ENCODE measurements at regions not wholly inside any gene's neighbourhood (a gene's known extent, or its start where the extent isn't known, plus 50 kb on each side); places are given as distances from the start of the nearest gene placed in this dataset.
A peak's percentile ranks its signal among the peaks of the same experiment; 100 is the strongest.
"Not testable (repeated sequence)": the region's sequence is repeated elsewhere in the genome, so short reads cannot be mapped to it uniquely, and the experiment has no call there.

GRCh38 chr1:192862271-192862670, 53.4 kb downstream of the RGS2 start:
- no peak for DNase-seq

DNA sequence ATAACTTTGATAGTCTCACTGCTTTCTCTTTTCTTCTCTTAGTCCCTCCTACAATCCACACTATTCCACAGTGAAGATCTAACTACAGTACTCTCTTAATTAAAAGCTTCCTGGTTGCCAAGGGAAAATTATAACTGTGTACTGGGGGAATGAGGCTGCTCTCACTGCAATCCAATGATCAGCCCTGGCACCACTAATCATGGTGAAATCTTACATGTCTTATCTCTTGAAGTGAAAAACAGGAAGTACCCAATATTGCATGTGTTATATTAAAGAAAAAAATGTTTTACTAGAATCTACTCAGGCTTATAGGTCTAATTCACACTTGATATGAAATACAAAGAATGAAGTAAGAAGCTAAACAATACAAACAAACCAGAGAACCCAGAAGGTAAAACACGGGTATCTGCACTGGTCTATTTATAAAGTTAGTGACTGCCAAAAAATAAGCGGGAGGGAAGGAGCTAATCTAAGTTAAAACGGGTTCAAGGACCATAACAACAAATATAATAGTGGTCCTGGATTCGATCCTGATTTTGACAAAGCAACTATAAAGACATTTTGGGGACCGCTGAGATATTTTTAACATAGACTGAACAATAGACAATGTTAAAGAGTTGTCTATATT, 57.5 kb downstream of the RGS2 start:
- DNase-seq: no peak

- no peak for DNase-seq
These were observed 58.3 kb downstream of the RGS2 start for GRCh38 chr1:192867180-192867579.

- DNase-seq: no peak
These were observed 60.6 kb downstream of the RGS2 start for GRCh38 chr1:192869308-192869940.

DNA sequence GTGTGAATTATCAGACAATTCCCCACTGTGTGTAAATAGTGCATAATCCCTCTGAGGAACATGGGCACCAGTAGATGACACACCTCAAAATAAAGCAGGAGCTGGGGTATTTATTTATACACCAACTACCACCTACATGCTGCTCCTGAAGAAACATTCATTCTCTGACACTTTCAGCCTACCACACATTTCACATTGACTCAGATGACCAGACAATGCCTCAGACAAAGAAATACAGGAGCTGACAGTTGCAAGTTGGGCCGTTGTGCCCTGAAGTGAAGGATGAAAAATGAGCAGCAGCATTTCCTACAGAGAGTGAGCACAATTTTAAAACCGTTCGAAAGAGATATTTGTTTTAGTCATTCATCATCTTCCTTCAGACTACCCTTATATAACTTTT, 63.2 kb downstream of the RGS2 start:
- no peak for DNase-seq

- DNase-seq: no peak
These were observed 65.0 kb downstream of the RGS2 start for GRCh38 chr1:192873836-192874235.

DNA sequence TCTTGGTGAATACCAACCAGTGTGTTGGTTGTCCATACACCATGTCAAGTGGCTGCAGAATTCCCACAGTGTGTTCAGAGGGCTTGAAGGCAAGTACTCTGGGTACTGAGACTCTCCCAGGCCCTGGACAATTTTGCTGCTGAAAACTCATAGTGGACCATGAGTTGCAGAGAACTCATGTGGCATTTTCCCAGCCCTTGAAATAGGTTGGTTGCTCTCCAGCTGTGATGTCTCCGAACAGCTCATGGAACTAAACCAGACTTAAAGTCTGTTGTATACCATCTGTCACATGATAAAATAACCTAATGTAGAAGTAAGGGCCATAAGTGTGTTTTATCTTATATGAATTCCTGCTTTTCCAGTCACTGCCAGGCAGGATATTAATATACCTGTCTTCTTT, 67.8 kb downstream of the RGS2 start:
- no peak for DNase-seq

DNA sequence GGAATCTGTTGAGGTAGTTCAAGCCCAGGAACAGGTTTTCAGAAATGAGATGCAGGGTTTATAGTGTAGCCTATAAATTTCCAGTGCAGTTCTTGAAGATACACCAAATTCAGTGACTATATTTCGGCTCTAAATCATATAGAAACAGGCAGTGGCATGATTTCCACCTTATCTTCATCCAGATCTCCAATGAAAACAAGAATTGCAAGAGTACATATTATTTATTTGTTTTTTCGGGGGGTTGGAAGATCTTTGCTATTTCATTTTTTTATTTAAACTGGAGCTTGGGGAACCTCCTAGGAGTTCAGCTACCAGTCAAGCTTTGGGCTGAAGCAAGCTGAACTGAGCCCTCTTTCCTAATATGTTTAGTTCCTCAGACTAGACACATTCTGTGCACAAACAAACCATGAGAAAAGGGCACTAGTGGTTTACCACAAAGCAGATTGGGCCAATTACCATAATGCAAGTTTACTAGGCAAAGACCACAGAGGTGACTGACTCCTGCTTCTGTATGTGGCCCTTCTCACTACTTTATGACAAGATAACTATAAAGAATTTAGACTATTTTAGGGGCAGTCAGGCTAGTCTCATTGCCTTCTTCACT, 68.5 kb downstream of the RGS2 start:
- DNase-seq: no peak

- peak; percentile 38 for DNase-seq
These were observed 69.4 kb downstream of the RGS2 start for GRCh38 chr1:192878249-192878648.

DNA sequence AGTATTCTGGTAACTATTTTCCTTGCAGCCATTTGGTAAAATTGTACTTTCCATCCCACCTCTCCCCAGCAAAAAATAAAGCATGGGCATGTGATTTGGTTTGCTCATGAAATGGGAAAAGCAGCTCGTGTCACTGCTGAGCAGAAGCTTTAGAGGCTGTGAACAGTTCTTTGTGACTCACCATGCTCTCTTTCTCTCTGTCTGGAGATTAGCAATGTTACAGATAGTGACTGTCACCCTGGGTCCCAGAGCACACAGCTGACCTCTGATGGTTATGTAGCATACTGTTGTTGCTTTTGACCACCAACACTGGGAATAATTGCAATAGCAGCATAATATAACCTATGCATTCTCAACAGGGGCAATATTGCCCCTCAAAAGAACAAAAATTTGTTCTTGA, 70.6 kb downstream of the RGS2 start:
- no peak for DNase-seq

DNA sequence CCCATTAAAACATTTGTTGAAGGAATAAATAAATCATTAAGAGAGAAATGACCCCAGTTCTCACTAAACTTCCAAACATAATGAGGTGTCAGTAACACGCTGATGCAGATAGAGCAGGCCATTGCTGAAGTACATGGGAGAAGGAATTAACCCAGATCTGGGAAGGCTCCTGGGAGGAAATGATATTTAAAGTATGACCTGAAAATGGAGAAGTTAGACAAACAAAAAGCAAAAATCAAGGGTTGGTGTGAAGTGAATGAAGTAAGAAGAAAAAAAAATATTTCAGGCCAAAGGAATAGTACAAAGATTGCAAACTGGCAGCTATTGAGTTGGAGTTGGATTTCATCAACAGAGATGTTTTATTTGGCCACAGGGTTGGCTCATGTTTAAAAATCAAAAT, 71.4 kb downstream of the RGS2 start:
- DNase-seq: no peak

GRCh38 chr1:192884241-192884640, 75.4 kb downstream of the RGS2 start:
- no peak for DNase-seq

DNA sequence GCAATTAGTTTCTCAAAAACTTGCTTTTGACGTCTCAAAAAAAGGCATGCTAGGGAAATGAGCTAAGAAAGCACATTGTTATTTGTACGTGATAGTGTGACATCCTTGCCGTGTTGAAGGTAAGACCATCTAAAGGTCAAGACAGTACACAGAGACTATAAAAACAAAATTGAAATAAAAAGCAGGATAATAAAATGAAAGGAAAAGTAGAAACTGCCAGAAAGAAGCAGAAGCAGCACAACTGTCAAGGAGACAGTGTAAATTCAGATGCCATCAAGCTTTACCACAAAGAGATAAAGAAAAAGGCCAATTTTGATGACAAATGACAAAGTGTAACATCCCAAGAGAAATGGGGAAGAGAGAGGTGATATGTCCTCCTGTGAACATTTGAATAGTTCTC, 76.5 kb downstream of the RGS2 start:
- DNase-seq: not testable (repeated sequence)

- no peak for DNase-seq
These were observed 78.6 kb downstream of the RGS2 start for GRCh38 chr1:192887426-192887825.

DNA sequence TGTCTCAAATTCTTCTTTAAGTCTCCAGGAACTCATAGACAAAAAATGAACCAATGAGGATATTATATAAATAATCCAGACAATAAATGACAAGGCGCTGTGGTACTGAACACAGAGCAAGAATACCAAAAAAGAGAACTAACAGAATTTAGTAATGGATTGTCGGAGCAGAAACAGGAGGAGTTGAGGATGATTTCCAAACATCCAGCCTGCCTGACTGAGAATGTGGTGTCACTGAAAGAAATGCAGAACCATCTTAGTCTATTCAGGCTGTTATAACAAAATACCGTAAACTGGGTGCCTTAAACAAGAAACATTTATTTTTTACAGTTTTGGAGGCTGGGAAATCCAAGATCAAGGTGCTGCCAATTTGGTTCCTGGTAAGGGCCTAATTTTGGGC, 79.7 kb downstream of the RGS2 start:
- DNase-seq: no peak

DNA sequence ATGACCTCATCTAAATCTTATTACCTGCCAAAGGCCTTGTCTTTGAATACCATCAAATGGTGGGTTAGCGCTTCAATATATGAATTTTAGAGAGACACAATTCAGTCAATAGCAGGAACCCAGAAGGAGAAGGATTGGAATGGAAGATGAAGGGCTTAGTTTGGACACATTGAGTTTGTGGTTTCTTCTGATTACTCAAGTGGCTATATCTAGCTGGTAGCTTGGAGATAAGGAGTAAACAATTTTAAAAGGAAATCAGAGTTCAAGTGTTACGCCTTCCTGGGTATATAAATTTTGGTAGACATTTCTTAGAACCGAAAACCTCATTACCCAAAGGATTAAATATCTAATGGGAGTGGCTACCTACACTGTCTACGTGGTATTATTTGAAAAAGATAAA, 80.2 kb downstream of the RGS2 start:
- DNase-seq: no peak

- DNase-seq: no peak
These were observed 81.3 kb downstream of the RGS2 start for GRCh38 chr1:192890134-192890533.

DNA sequence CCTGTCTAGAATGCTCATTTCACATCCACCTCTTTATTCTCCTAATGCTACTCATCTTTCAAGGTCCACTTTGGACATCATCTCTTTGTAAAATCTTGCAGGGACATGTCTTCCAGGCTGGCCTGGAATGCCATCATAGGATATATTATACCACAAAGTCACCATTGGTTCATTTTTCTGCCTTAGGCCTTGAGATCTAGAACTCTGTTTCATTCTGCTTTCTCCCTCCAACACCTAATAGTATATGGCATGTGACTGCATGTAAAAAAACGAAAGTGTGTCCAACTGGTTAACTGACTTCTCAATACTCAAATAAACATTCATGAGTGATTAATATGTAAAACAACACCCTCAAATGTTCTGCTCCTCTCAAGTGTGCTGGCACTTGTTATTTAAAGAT, 84.1 kb downstream of the RGS2 start:
- no peak for DNase-seq

GRCh38 chr1:192895487-192895886, 86.6 kb downstream of the RGS2 start:
- not testable (repeated sequence) for DNase-seq

GRCh38 chr1:192896376-192896775, 87.5 kb downstream of the RGS2 start:
- no peak for DNase-seq

- DNase-seq: no peak
These were observed 92.7 kb downstream of the RGS2 start for GRCh38 chr1:192901500-192901899.

- peak; percentile 73 for DNase-seq
These were observed 94.3 kb downstream of the RGS2 start for GRCh38 chr1:192903142-192903541.

- DNase-seq: no peak
These were observed 95.6 kb downstream of the RGS2 start for GRCh38 chr1:192904438-192904895.

DNA sequence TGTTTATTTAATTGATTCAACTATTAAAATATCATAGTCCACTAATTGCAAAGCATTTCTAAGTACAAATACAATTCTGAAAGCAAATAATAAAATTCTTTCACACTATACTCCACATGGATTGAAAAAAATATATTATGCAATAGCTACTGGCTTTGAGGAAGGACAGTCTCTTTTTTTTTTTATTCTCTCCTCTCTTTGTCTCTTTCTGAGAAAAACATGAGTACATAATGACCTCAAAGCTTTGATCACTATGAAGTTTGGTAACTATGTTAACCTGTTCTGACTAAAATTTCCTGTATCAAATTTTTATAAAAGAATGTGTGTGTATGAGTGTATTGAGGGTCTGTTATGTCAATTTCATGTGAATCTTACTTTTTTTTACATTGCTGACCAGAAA, 96.2 kb downstream of the RGS2 start:
- no peak for DNase-seq

DNA sequence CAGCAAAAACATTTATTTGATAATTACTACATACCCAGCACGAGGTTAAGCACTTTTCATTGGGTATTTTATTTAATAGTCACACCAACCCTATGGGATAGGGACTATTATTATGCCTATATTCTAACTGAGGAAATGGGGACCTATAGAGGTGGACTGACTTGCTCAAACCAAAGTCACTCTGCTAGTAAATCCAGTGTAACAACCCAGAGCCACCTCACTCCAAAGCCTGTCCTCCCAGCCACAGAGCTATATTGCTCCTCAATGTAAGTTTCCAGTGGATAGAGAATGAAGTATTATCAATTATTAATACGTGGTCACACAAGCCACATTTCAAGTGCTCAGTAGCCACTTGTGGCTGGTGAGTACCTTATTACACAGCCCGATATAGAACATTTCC, 97.5 kb downstream of the RGS2 start:
- no peak for DNase-seq
